DOHH2 (cell line): ENCODE measurements at regions not wholly inside any gene's neighbourhood (a gene's known extent, or its start where the extent isn't known, plus 50 kb on each side); places are given as distances from the start of the nearest gene placed in this dataset.

Experiments used
- H3F3A ChIP-seq: fragments of 200-600 bp; sonication (generic), shearing (Covaris generic); 2 replicates; pipeline ENCODE4 v1.6.0; 2016; ENCODE audit warnings: antibody characterized with exemption, mild to moderate bottlenecking; ENCODE audit not compliant: control insufficient read depth, insufficient read depth
- H3K27ac ChIP-seq: fragments of 200-600 bp; sonication (generic); 2 replicates; pipeline ENCODE4 v1.5.1; 2014; ENCODE audit warnings: low read depth, mild to moderate bottlenecking, low read length, moderate library complexity
- H3K27me3 ChIP-seq: fragments of 200-600 bp; sonication (generic); 2 replicates; pipeline ENCODE4 v1.6.1; 2014; ENCODE audit warnings: mild to moderate bottlenecking, low read length, mixed read lengths; ENCODE audit not compliant: control insufficient read depth
- H3K36me3 ChIP-seq: fragments of 200-600 bp; sonication (generic); 2 replicates; pipeline ENCODE4 v1.6.1; 2014; ENCODE audit warnings: mild to moderate bottlenecking, low read length, moderate library complexity, mixed read lengths; ENCODE audit not compliant: control insufficient read depth
- H3K4me1 ChIP-seq: fragments of 200-600 bp; sonication (generic); 2 replicates; pipeline ENCODE4 v1.6.1; 2014; ENCODE audit warnings: mild to moderate bottlenecking, low read length, mixed read lengths; ENCODE audit not compliant: control insufficient read depth
- H3K4me2 ChIP-seq: fragments of 200-600 bp; sonication (generic); 2 replicates; pipeline ENCODE4 v1.6.0; 2014; ENCODE audit warnings: mild to moderate bottlenecking, low read length, moderate library complexity
- H3K4me3 ChIP-seq: fragments of 200-600 bp; sonication (generic); 2 replicates; pipeline ENCODE4 v1.5.1; 2014; ENCODE audit warnings: mild to moderate bottlenecking, low read length, mixed read lengths
- H3K79me2 ChIP-seq: fragments of 200-600 bp; sonication (generic); 2 replicates; pipeline ENCODE4 v1.6.1; 2014; ENCODE audit warnings: mild to moderate bottlenecking, low read length, mixed read lengths; ENCODE audit not compliant: control insufficient read depth
- H3K9me2 ChIP-seq: fragments of 200-600 bp; sonication (generic); replicated peaks from 2 replicates; pipeline ENCODE4 v1.6.1; 2014; ENCODE audit warnings: mild to moderate bottlenecking, low read length, mixed read lengths; ENCODE audit not compliant: control insufficient read depth
- H3K9me3 ChIP-seq: fragments of 200-600 bp; sonication (generic); 2 replicates; pipeline ENCODE4 v1.6.1; 2014; ENCODE audit warnings: antibody characterized with exemption, low read length, mixed read lengths; ENCODE audit not compliant: control insufficient read depth, insufficient read depth
- H4K20me1 ChIP-seq: fragments of 200-600 bp; sonication (generic); 2 replicates; pipeline ENCODE4 v1.6.0; 2014; ENCODE audit warnings: low read depth, mild to moderate bottlenecking, antibody characterized with exemption, low read length, moderate library complexity; ENCODE audit not compliant: control insufficient read depth, insufficient read depth
- EZH2phosphoT487 ChIP-seq: fragments of 200-600 bp; sonication (generic); IDR thresholded peaks from 2 replicates; pipeline ENCODE4 v1.6.1; 2017; ENCODE audit warnings: borderline replicate concordance, mild to moderate bottlenecking, antibody characterized with exemption, low read length, moderate library complexity, mixed read lengths
- TF ChIP-seq, protein P1 (sequence below): fragments of 200-600 bp; sonication (generic); IDR thresholded peaks from one replicate; pipeline ENCODE4 v1.5.1; 2014; ENCODE audit warnings: antibody characterized with exemption, mild to moderate bottlenecking, low read depth, low read length; ENCODE audit not compliant: poor library complexity, severe bottlenecking

DNA sequence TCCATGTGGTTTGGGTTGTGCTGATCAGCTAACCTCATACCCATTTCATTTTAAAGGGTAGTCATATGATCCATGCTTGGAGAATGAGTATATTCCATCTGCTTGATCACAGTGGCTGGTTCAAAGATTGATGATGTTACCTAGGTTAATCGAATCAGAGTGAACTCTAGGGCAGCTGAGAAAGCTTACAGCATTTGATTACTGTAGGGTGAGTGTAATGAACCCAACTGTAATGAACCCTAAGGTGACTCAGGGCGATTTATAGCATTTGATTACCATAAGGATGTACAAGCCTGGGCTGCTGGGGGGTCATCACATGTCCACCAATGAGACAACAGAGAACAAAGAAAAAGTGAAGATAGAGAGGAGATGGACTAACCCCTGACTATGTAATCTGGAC, 523.1 kb downstream of the ADRA2A start:
- Histone ChIP-seq H3K27me3 (no peaks in the 10 kb centered on the region), H3K9me2 (no peaks in the 10 kb centered on the region), H3K36me3 (no peaks in the 10 kb centered on the region), H3F3A (no peaks in the 10 kb centered on the region), H3K79me2 (no peaks in the 10 kb centered on the region), H3K4me1 (no peaks in the 10 kb centered on the region), H3K9me3 (no peaks in the 10 kb centered on the region), H4K20me1 (no peaks in the 10 kb centered on the region), H3K4me3 (no peak overlapping the region), H3K4me2 (no peak overlapping the region), H3K27ac (no peak overlapping the region)
- no peak for TF ChIP-seq EZH2phosphoT487
- TF ChIP-seq, protein P1, sequence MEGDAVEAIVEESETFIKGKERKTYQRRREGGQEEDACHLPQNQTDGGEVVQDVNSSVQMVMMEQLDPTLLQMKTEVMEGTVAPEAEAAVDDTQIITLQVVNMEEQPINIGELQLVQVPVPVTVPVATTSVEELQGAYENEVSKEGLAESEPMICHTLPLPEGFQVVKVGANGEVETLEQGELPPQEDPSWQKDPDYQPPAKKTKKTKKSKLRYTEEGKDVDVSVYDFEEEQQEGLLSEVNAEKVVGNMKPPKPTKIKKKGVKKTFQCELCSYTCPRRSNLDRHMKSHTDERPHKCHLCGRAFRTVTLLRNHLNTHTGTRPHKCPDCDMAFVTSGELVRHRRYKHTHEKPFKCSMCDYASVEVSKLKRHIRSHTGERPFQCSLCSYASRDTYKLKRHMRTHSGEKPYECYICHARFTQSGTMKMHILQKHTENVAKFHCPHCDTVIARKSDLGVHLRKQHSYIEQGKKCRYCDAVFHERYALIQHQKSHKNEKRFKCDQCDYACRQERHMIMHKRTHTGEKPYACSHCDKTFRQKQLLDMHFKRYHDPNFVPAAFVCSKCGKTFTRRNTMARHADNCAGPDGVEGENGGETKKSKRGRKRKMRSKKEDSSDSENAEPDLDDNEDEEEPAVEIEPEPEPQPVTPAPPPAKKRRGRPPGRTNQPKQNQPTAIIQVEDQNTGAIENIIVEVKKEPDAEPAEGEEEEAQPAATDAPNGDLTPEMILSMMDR: no peak

DNA sequence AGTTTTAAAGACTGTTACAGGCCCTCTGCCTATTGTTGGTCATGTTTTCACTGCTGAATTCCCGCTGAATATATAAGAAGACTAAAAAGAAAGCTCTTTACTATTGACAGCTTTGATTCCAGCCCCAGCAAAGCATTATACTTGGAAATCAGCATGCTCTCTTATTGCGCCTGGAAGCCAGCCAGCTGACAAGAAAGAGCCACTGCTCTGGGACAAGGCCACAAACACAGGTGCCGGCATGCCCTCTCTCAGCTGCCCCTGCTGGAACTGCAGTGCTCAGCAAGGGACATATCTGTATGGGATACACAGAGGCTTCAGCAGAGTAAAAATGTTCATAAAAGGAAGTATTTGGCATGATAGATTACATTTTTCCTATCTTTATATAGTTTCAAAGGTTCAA, 523.9 kb downstream of the ADRA2A start:
- no peaks in the 10 kb centered on the region for H3K4me1 ChIP-seq
- no peaks in the 10 kb centered on the region for H3K36me3 ChIP-seq
- no peaks in the 10 kb centered on the region for H3K9me2 ChIP-seq
- no peak overlapping the region for H3K4me3 ChIP-seq
- TF ChIP-seq EZH2phosphoT487: no peak
- TF ChIP-seq, protein P1: no peak
- H4K20me1 ChIP-seq: no peaks in the 10 kb centered on the region
- H3K4me2 ChIP-seq: no peak overlapping the region
- H3K79me2 ChIP-seq: no peaks in the 10 kb centered on the region
- no peaks in the 10 kb centered on the region for H3K9me3 ChIP-seq
- no peaks in the 10 kb centered on the region for H3K27me3 ChIP-seq
- H3K27ac ChIP-seq: no peak overlapping the region
- no peaks in the 10 kb centered on the region for H3F3A ChIP-seq

DNA sequence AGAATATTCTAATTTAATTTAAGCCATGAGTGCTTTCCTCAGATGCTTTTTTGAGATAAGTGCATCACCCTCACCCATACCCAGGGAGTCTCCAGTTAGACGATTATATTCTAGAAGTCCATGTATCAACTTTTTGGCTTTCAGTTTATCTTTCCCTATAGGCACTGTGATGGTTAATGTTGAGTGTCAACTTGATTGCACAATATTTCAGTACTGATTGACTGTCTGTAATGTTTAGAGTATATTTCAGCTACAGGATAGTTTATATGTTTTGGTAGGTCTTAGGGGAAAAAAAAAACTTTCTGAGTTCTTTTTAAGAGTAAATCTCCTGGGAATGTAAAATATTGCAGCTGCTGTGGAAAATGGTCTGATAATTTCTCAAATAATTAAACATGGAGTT, 535.4 kb downstream of the ADRA2A start:
- TF ChIP-seq, protein P1: no peak
- no peak for TF ChIP-seq EZH2phosphoT487
- no peaks in the 10 kb centered on the region for H3K4me1 ChIP-seq
- H3K27ac ChIP-seq: no peak overlapping the region
- H4K20me1 ChIP-seq: no peaks in the 10 kb centered on the region
- no peaks in the 10 kb centered on the region for H3K79me2 ChIP-seq
- no peaks in the 10 kb centered on the region for H3K9me3 ChIP-seq
- H3K27me3 ChIP-seq: no peaks in the 10 kb centered on the region
- H3K4me2 ChIP-seq: no peak overlapping the region
- no peak overlapping the region for H3K4me3 ChIP-seq
- H3K36me3 ChIP-seq: no peaks in the 10 kb centered on the region
- H3F3A ChIP-seq: no peaks in the 10 kb centered on the region
- H3K9me2 ChIP-seq: no peaks in the 10 kb centered on the region

DNA sequence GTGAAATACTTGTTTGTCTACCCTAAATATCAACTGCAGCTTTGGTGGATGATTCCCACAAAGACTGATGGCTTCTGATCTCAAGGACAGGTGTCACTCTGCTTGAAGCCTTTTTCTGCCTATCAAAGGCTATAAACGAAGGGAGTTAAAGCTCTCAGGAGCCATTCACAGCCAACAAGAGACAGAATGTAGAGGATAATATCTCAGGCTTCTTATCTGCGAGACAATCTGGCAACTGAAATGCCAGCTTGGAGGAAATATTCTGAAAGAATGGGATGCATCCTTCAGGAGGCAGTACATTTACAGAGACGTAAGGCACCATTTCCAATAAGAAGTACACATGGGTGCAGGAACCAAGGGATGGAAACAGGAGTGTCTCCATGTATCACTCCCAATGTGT, 549.4 kb downstream of the GPAM start:
- Histone ChIP-seq H3K27ac (no peak overlapping the region), H3K36me3 (no peaks in the 10 kb centered on the region), H3K9me3 (no peaks in the 10 kb centered on the region), H3K79me2 (no peaks in the 10 kb centered on the region), H4K20me1 (no peaks in the 10 kb centered on the region), H3K27me3 (no peaks in the 10 kb centered on the region), H3F3A (no peaks in the 10 kb centered on the region), H3K9me2 (no peaks in the 10 kb centered on the region; the same call in 1 of the 2 replicates), H3K4me2 (no peak overlapping the region), H3K4me1 (no peaks in the 10 kb centered on the region), H3K4me3 (no peak overlapping the region)
- TF ChIP-seq, protein P1: no peak
- TF ChIP-seq EZH2phosphoT487: no peak
